CD4-positive, alpha-beta T cell treated with Interleukin-15 for 4 hours (primary cell): ENCODE measurements at regions not wholly inside any gene's neighbourhood (a gene's known extent, or its start where the extent isn't known, plus 50 kb on each side); places are given as distances from the start of the nearest gene placed in this dataset.

Experiments used
- DNase-seq: peaks from one replicate; pipeline ENCODE4 v3.0.0-alpha.2; 2020; ENCODE audit warnings: low spot score

DNA sequence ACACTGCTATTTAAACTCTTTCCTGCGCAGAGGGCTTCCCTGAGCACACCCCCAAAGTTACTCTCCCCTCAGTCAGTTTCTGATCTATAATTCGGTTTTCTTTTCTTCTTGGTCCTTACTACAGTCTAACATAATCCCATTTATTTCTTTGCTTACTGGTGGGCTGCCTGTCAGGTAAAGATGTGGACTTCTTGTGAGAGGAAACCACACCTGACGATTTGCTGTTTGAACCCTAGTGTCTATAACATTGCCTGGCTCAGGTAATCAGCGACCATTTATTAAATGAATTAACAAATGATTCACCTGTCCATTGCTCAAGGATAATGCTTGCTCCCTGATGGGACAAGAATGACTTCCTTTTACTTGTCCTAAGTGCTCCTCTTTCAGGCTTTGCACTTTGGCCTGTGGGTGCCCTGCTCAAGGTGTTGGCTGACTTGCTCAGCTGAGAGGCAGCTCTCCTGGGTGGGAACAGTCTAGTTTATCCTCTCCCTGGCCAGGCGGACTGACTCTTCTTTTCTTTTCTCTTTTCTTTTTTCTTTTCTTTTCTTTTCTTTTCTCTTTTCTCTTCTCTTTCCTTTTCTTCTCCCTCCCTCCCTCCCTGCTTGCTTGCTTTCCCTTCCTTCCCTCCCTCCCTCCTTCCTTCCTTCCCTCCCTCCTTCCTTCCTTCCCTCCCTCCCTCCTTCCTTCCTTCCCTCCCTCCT lies 233.1 kb downstream of the BCAS1 start:
- DNase-seq: no peak

DNA sequence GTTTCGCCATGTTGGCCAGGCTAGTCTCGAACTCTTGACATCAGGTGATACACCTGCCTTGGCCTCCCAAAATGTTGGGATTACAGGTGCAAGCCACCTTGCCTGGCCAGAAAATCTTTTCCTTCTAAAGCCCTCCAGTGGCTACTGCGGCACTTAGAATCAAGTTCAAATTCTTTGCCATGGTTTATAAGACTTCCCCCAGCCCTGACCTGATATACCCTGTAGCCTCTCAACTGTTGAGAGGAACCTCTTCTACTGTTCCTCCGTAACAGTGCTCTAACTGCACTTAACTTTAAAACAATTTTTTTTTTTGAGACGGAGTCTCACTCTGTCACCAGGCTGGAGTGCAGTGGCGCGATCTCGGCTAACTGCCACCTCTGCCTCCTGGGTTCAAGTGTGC lies 235.6 kb downstream of the BCAS1 start:
- no peak for DNase-seq

- no peak for DNase-seq
Measured at GRCh38 chr20:53834062-53834442, 236.3 kb downstream of the BCAS1 start.

DNA sequence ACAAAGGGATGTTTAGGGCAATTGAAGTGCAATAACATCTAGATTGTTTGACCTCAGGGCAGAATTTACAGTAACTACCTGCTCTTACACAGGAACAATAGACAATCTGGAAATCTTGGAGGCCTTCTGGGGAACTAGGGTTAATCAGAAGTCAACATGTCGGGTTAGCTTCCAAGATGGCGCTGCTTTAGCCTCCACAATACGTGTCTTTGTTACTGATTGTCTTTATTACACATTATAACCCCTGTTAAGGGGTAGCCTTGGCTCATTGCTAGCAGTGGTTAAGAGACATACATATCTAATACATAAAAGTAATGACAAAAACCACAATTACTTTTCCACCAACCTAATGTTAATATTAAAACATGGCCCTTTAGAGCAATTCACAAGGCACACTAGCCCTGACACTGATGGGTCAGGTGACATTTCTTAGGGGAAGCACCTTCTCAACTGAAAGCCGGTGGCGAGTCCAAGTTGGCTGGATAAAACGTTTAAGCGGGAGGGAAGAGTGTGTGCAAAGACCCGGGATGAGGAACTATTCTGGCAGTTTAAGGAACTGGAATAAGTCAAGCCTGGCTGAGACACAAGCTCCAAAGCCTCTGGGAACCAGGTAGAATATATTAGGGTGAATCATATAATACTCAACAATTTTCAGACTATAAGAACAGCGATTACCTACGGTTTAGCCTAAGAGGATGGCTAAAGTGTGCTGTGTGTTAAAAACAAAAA lies 236.9 kb downstream of the BCAS1 start:
- DNase-seq: no peak

DNA sequence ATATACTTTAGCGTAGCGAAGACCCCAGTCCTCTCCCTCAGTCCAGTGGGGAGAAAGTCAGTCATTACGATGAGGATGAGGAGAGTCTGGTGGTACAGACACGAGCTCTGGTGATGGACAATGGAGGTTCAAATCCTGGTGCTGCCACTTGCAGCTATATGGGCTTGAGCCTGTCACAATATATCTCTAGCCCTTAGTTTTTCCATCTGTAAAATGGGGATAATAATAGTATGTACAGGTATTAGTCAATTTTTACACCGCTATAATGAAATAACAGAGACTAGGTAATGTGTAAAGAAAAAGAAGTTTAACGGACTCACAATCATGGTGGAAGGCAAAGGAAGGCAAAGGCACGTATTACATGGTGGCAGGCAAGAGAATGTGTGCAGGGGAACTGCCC lies 237.9 kb downstream of the BCAS1 start:
- no peak for DNase-seq

GRCh38 chr20:53831812-53832211 lies 238.2 kb upstream of the ZNF217 start:
- no peak for DNase-seq

GRCh38 chr20:53831228-53831627 lies 237.6 kb upstream of the ZNF217 start:
- no peak for DNase-seq

DNA sequence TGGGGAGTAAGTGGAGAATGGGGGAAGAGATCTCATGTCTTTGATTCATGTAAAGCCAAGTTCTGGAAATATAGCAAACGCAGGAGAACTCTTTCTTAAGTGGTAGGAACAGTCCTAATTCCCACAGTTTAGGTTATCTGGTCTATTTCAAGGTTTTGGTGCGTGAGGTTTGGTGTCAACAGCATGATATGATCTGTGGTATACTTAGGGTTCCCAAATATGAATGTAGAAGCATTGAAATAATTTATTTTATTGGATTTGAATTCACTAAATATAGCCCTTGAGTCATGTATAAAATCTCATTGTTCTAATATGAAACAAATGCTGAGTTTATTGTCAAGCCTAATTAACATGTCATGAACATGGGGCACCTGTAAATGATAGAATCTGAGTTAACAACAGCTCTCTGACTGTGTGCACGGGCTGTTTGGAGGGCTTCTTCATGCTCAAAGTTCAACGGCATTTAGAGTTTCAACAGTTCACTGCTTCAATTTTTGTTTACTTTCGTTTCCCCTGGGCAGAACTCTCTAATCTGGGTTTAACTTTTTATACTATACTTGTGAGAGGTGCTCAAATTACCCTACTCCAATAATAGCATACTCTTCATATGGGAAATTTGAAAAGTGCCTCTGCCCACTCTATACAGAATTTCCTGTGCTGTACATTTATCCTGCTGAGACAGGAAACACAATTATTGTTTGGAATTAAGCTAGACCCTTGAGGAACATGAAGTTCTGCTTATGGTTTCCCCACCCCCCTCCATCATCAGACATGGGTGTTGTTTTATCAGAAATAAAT lies 236.3 kb upstream of the ZNF217 start:
- no peak for DNase-seq

DNA sequence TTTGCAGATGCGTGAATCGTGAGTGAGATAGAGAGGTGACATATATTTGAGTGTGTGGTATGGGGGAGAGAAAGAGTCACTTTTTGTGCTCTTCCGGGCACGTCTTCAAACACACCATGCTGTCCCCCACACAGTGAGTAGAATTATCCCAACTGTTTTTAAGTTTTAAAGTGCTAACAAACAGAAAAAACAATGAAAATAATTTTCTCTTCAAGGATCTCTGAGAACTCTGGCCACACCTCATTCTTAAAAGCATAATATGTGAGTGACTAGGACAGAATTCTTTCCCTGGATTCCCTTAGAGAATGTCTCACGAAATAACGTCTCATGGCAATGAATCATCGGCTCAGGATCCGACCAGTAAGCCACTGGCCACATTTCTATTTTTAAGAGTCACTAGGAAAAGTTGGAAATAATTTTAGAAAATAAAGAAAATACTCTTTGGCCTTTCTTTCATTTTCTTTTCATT lies 235.7 kb upstream of the ZNF217 start:
- DNase-seq: no peak

GRCh38 chr20:53828682-53829254 lies 235.1 kb upstream of the ZNF217 start:
- DNase-seq: no peak

DNA sequence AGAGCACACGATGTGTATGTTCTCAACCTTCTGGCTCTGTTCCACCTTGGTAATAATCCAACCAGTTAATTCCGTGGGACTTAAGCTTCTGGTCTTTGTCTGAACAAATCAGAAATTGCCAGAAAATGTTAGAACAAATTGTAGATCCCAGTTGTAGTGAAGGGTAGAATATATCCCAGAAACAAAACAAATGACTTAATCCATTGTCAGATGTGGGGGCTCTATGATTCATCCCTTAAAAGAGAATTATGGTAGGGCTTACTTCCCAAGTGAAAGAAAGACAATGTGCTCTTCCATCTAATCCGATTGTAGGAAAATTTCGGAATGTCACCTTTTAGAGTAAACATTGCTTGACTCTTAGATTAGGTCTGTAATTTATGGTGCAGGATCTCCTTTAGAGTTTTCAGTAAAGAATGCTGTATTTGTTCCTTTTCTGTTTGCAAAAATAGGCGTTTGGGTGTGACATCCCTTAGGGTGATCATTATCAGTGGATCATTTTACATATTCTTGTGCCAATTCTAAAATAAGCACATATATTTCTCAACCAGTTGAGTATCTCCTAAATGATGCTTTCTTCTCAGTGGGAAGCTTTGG lies 234.5 kb upstream of the ZNF217 start:
- DNase-seq: no peak

GRCh38 chr20:53827292-53828087 lies 233.9 kb upstream of the ZNF217 start:
- DNase-seq: no peak

GRCh38 chr20:53826597-53827291 lies 233.1 kb upstream of the ZNF217 start:
- no peak for DNase-seq

DNA sequence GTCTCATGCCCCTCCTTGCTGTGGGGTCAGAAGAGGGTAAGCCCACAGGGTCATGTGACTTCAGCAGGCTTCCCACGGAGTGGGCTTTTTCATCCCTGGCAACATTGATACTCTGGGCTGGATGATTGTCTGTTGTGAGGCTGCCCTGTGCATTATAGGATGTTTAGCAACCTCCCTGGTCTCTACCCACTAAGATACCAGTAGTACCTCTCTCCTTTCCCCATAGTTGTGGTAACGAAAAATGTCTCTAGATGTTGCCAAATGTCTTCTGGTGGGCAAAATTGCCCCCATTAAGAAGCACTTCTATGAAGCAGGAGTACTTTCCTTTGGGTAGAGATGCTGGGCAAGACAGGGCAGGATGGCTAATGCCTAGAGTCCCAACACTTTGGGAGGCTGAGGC lies 232.5 kb upstream of the ZNF217 start:
- DNase-seq: no peak

DNA sequence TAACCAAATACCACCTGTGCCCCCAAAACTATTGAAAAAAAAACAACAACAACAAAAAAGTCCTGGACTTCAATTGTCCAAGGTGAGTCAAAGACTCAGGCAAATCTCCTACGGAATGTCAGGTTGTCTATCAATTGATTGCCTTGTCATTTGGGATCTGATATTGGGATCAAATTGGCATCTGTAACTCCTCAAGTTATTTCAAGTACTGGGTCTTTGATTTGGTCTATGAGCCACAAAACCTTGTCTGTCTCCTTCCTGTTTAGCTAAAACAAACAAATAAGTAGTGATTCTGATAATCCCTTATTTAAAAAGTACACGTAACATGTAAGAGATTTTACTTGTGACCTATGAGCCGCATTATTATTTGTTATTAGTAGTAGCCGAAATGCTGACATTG lies 231.6 kb upstream of the ZNF217 start:
- DNase-seq: no peak

- DNase-seq: no peak
Measured at GRCh38 chr20:53824779-53825178, 231.1 kb upstream of the ZNF217 start.

GRCh38 chr20:53823121-53823764 lies 229.6 kb upstream of the ZNF217 start:
- no peak for DNase-seq

- no peak for DNase-seq
Measured at GRCh38 chr20:53822534-53822933, 228.9 kb upstream of the ZNF217 start.

GRCh38 chr20:53819973-53820451 lies 226.4 kb upstream of the ZNF217 start:
- no peak for DNase-seq
